GM10248 (cell line): ENCODE measurements at regions not wholly inside any gene's neighbourhood (a gene's known extent, or its start where the extent isn't known, plus 50 kb on each side); places are given as distances from the start of the nearest gene placed in this dataset.

Experiments used
- CTCF ChIA-PET: fragments of 300-600 bp; sonication (Branson Sonifier 250); formaldehyde crosslinking; extraction: SDS; loops from one replicate; lab custom pipeline; 2021; ENCODE audit warnings: antibody characterized with exemption; lab: Yijun Ruan, JAX
- POLR2A ChIA-PET: fragments of 350-650 bp; sonication (Branson Sonifier 250); formaldehyde crosslinking; extraction: SDS; loops from one replicate; lab custom pipeline; 2020; ENCODE audit warnings: antibody characterized with exemption; lab: Yijun Ruan, JAX
- DNase-seq: peaks from one replicate; pipeline ENCODE4 v3.0.0; 2012; ENCODE audit errors: extremely low spot score
- TF ChIP-seq, protein P1 (sequence below): IDR thresholded peaks from 2 replicates; pipeline ENCODE4 v1.5.1; 2012; ENCODE audit warnings: mild to moderate bottlenecking, low read depth; ENCODE audit errors: extremely low read depth, missing control alignments, control extremely low read depth

DNA sequence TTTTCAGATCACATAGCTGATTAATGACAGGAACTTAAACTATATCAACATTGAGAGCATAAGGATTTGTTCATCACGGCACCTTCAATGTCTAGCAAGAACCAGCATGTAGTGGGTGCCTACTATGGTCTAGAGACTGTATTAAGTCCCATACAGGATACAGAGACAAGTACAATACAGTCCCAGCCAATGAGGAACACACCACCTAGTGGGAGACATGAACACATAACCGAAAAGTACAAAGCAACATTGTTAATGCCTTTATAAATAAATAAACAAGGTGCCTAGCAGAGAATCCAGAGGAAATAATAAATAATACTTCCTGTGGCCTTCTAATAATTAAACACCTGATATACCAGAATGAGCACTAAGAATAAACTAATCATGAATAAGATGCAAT lies 87.7 kb upstream of the OPCML start:
- TF ChIP-seq, protein P1, sequence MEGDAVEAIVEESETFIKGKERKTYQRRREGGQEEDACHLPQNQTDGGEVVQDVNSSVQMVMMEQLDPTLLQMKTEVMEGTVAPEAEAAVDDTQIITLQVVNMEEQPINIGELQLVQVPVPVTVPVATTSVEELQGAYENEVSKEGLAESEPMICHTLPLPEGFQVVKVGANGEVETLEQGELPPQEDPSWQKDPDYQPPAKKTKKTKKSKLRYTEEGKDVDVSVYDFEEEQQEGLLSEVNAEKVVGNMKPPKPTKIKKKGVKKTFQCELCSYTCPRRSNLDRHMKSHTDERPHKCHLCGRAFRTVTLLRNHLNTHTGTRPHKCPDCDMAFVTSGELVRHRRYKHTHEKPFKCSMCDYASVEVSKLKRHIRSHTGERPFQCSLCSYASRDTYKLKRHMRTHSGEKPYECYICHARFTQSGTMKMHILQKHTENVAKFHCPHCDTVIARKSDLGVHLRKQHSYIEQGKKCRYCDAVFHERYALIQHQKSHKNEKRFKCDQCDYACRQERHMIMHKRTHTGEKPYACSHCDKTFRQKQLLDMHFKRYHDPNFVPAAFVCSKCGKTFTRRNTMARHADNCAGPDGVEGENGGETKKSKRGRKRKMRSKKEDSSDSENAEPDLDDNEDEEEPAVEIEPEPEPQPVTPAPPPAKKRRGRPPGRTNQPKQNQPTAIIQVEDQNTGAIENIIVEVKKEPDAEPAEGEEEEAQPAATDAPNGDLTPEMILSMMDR, result peak; percentile 10
- ChIA-PET POLR2A (no interaction called here), CTCF (interaction anchor here (0.8 to 1.5 kb wide), 5 partner anchors 10 to 486 kb away, joined by 3 to 6 read pairs (median 3); no protein-coding TSS in a partner anchor)
- no peak for DNase-seq

DNA sequence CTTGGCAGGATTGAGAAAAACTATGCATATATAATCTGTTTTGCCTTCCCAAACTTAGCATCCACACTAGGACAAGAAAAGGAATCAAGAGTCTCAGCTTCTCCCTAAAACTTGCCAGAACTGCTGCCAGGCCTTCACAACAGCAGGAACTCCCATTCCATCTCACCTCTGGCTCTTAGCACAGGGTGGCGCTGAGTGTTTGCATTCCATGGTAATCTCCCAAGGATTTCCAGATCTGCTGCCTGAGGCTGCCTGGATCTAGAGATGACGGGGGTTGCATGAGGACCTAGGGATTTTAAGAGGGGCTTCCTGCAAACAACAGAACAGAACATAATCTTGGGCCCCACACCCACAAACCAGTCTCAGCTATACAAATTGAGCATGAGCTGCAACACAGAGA lies 87.1 kb upstream of the OPCML start:
- TF ChIP-seq, protein P1, result no peak
- no peak for DNase-seq
- POLR2A ChIA-PET, result no interaction called here
- CTCF ChIA-PET, result interaction anchor here (1.3 to 1.5 kb wide), 4 partner anchors 9 to 485 kb away, joined by 3 to 6 read pairs (median 4); no protein-coding TSS in a partner anchor

DNA sequence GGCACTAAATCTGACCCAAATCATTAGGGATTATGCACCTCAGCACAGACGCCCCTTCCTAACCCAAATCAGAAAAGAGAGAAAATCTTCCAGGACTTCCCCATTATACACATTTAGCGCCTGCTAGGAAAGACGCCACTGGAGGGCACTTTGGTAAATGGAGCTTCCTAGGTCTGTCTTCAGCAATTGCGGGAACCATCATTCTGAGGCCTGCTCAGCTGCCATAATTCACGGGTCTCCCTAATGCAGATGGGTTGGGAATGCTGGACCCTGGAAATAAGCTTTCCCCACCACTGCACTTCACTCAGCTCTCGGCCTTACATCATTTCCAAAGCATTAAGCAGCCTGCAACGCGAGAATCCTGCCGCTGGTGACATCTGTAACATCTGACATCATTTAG lies 86.2 kb upstream of the OPCML start:
- ChIA-PET POLR2A (no interaction called here), CTCF (interaction anchor here (1.3 to 1.5 kb wide), 3 partner anchors 15 to 484 kb away, joined by 3 to 6 read pairs (median 5); no protein-coding TSS in a partner anchor)
- DNase-seq, result no peak
- TF ChIP-seq, protein P1, result no peak

DNA sequence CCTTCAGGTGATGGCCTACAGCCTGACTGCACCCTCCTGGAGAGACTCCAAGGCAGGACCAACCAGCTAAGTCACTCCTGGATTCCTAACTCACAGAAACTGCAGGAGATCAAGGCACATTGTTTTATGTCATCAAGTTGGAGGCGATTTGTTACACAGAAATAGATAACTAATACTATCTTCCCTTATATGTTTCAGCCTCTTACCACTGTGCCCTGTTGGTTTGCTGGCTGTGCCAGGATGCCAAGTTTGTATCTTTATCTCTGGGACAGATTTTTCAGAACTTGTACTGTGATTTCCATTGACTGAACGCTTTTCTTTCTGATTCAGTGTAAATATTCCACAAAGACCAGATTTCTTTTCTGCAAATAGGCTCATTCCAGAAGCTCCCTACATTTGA lies 76.2 kb upstream of the OPCML start:
- CTCF ChIA-PET, result no interaction called here
- DNase-seq, result no peak
- POLR2A ChIA-PET, result no interaction called here
- TF ChIP-seq, protein P1, result no peak

DNA sequence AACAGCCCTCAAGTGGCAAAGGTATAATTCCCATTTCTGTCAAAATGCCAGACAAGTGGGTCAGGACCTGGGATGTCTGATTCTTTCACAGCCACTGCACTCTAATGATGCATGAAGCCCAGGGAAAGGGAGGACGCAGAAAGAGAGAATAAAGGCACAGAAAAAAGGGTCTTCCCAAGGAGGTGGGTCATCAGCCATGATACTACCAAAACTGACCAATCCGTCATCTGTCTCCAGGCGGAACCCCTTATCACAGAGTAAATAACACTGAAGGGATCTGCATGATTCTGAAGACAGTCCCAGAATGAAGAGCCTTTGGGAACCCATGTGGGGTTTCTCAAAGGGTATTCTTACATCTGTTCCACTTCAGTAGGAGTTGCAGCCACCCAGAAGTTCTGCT lies 73.8 kb upstream of the OPCML start:
- ChIA-PET POLR2A (no interaction called here), CTCF (no interaction called here)
- TF ChIP-seq, protein P1, result no peak
- no peak for DNase-seq

DNA sequence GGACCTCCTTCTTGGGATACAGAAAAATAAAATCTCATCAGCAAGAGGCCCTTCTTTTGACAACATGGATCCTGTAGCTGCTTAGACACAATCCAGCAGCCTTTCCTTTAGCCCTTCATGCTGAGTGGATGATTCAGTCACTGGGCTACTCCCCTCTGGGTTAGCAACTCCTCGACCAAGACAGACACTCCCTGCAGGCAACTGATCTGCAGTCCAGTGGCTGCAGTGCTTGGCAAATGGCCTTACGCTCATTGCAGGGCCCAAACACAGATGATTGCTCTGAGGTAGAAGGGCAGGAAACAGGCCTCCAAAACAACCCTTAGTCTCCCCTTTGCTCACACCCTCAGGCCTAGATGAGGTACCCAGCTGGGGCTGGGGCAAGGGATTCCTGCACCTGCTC lies 73.2 kb upstream of the OPCML start:
- DNase-seq, result no peak
- ChIA-PET POLR2A (no interaction called here), CTCF (no interaction called here)
- TF ChIP-seq, protein P1, result no peak
